Limb (tissue), 2 donors: ENCODE measurements at regions not wholly inside any gene's neighbourhood (a gene's known extent, or its start where the extent isn't known, plus 50 kb on each side); places are given as distances from the start of the nearest gene placed in this dataset.

ENCODE experiments used
- DNase-seq, 2 donors: peaks; one replicate each; pipeline ENCODE4 v3.0.0-alpha.2; 2016; ENCODE audit errors: extremely low spot score in 2 of 2

DNA sequence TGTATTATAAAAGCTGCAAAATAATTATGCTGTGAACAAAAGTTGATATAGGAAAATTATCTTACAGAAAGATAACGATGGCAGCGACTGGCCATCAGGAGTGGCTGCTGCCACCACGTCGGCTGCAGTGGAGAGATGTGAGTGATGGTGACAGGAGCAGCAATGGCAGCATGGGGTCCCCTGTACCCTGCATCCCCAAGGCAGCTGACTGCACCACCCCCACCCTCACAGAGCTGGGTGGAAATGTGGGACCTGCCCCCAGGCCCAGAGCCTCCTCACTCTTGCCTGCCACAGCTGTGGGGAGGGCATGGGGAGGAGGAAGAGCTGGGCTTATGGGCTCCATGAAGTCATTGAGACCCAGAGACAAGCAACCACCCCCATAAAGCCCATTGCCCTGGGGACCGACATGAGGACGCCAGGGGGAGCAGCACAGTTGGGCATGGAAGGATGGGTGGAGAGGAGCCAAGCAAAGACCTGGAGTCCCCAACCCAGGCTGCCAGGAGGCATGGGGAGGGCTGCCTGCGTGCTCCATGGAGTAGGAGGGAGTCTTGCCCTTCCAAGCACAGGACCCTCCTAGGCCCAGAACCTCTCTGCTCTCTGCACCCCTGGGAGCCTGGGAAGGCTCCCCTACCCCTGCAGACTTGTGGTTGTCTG, 1090.5 kb downstream of the PCDH18 start:
- no peak for DNase-seq

GRCh38 chr4:136438645-136439044, 1093.6 kb downstream of the PCDH18 start:
- no peak for DNase-seq

DNA sequence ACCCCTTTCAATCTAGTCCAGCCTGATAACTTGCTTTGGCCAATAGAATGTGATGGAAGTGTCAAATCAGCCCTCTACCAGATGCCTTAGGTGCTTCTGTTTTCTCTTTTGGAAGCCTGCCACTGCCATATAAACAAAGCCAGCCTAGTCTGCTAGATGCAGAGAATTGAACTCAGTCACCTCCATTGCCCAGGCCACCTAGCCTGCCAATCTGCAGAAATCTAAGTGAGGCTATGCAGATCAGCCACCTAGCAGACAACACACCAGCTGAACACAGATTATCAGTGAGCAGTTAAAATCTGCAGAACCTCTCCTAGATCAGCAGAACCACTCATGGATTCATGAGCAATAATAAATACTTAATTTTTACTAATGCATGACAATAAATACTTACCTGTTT, 1108.2 kb downstream of the PCDH18 start:
- no peak for DNase-seq

GRCh38 chr4:136414981-136415380, 1117.3 kb downstream of the PCDH18 start:
- DNase-seq: no peak

- DNase-seq: no peak
These were observed 1119.6 kb downstream of the PCDH18 start for GRCh38 chr4:136412708-136413107.

GRCh38 chr4:136400829-136401228, 1131.5 kb downstream of the PCDH18 start:
- no peak for DNase-seq

DNA sequence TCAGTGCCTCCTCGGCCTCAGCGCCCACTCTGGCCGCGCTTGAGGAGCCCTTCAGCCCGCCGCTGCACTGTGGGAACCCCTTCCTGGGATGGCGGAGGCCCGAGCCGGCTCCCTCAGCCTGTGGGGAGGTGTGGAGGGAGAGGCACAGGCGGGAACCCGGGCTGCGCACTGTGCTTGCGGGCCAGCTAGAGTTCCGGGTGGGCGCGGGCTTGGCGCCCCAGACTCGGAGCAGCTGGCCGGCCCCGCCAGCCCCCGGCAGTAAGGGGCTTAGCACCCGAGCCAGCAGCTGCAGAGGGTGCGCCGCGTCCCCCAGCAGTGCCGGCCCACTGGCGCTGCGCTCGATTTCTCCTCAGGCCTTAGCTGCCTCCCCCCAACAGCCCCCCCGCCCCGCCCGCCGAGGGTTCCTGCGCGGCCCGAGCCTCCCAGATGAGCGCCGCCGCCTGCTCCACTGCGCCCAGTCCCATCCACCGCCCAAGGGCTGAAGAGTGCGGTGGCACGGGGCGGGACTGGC, 1137.0 kb downstream of the PCDH18 start:
- DNase-seq: no peak

- no peak for DNase-seq
These were observed 1139.7 kb downstream of the PCDH18 start for GRCh38 chr4:136392576-136392975.

GRCh38 chr4:136390824-136391223, 1141.5 kb downstream of the PCDH18 start:
- DNase-seq: no peak

DNA sequence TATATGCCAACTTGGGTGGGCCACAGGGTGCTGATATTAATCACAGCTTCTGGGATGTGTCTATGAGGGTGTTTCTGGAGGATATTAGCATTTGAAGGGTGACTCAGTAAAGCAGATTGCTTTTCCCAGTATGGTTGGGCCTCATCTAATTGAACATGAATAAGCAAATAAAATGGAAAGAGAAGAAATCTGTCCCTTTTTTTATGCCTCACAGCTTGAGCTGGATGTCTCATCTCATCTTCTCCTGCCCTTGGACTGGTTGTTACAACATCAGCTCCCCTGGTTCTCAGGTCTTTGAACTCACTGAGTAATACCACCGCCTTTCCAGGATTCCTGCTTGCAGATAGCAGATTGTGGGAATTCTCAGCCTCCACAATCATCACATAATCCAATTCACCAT, 1149.2 kb downstream of the PCDH18 start:
- no peak for DNase-seq

DNA sequence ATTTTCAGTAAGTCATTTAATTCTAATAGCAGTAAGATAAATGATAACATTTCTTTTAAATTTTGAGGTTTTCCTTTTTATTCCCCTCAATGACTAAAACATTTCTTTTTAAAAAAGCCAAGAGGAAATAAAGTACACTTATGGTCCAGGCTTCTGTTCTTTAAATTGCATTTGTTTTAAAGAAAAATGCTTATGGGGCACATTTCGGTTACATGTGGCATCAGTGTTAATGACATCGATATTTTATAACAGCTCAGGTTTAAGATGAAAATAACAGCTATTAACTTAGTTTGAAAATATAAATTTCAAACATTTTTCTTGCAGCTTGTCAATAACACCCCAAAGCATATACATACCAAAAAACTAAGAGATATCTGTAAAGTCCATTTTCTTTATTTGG, 1161.1 kb downstream of the PCDH18 start:
- no peak for DNase-seq

DNA sequence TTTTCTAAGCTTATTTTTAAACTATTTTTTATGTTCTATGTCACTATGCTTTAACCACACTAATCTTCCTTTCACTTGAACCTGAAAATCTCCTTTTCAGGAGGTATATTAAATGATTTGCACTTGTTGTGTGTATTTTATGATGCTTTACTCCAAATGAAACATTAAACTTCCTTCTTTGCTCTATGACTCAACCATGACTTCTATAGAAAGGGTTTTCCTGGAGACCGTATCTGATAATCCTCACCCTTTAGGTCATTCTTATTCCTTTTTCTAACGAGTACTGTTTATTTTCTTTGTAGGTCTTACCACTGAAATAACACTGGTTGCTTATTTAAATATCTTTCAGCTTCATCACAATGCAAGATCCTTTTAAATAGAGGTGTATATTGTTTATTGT, 1163.2 kb downstream of the PCDH18 start:
- no peak for DNase-seq

- DNase-seq: no peak
These were observed 1174.7 kb downstream of the PCDH18 start for GRCh38 chr4:136357556-136357955.

GRCh38 chr4:136355970-136356369, 1176.3 kb downstream of the PCDH18 start:
- DNase-seq: no peak

DNA sequence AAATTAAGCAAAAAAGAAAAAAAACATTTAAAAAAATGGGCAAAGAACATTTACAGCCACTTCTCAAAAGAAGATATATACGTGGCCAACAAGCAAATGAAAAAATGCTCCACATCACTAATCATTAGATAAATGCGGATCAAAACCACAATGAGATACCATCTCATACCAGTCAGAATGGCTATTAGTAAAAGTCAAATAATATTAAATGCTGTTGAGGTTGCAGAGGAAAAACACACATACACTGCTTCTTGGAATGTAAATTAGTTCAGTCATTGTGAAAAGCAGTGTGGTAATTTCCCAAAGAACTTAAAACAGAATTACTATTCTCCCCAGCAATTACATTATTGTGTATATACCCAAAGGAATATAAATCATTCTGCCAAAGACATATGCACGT, 1189.0 kb downstream of the PCDH18 start:
- DNase-seq: no peak

GRCh38 chr4:136342666-136343065, 1189.6 kb downstream of the PCDH18 start:
- no peak for DNase-seq

- no peak for DNase-seq
These were observed 1195.1 kb downstream of the PCDH18 start for GRCh38 chr4:136337216-136337615.

- no peak for DNase-seq
These were observed 1195.8 kb downstream of the PCDH18 start for GRCh38 chr4:136336479-136336878.

DNA sequence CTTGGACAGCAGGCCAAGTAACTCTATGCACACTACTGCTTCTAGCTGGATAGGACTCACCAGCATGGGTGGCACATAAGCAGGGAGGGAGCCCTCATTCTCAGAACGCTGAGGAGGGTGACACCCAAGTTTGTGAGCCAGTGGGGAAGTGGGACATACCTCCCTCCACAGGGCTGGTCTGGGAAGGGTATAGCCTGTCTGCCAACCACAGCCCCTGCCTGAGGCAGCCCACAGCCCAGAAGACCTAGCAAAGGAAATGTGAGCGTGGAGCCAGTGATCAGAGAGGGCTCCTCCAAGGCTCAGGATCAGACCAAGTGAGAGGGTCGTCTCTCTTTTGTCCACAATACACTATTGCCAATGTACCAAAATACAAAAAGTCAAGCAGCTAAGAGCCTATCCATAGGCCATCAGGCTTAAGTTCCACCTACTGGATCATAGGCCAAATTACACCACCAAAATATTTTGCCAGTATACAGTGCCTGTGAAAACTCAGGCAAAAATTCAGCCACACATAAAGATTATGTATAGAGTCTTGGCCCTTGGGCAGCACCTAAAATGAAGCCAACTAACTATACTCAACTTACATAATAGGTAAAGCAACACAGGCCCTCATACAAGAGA, 1203.1 kb downstream of the PCDH18 start:
- no peak for DNase-seq

DNA sequence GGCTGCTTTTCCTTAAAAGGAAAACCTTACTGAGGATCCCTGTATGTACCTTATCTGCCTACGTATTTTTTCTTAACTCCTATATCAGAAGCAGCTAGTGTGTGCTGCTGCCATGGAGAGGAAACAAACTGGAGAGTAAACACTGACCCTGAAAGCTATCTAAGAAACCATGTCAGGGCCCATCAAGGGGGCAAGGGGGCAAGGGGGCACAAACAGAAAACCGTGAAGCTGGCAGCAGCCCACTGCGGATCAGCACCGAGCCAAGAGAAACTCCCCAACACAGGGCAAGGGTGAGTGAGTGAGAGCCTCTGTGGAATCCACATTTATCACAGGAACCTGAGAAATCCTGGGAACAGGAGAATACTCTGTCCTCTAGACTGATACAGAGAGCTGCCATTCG, 1204.2 kb downstream of the PCDH18 start:
- DNase-seq: no peak

GRCh38 chr4:136320465-136320813, 1211.9 kb downstream of the PCDH18 start:
- DNase-seq: no peak

GRCh38 chr4:136319789-136320464, 1212.4 kb downstream of the PCDH18 start:
- no peak for DNase-seq

- DNase-seq: no peak
These were observed 1215.3 kb downstream of the PCDH18 start for GRCh38 chr4:136316961-136317360.
